ENCODE measurements at regions not wholly inside any gene's neighbourhood (a gene's known extent, or its start where the extent isn't known, plus 50 kb on each side); places are given as distances from the start of the nearest gene placed in this dataset.

DNA sequence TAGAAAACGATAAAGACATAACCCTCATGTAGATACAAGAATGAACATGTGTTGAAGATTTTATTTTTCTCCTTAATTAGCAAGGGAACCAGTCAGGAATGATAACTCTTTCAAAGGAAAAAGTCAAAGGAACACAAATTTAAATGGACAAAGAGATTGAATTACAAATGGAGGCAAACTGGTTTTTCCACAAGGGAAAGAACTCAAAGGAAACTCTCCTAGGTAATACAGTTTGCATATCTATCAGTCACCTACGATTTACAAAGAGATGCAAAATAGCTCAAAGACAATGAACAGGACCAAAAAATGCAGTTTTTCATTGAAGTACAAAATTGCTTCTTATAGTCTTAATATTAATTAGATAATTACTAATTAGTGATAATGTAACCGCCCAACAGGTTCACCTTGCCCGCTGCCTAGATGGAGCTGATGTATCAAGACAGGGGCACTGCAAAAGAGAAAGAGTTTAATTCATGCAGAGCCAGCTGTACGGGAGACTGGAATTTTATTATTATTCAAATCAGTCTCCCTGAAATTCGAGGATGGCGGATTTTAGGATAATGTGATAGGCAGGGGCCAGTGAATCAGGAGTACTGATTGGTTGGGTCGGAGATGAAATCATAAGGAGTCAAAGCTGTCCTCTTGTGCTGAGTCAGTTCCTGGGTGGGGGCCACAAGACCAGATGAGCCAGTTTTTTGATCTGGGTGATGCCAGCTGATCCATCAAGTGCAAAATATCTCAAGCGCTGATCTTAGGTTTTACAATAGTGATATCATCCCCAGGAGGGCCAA is 151.0 kb downstream of the TMEM17 start:
- H3K36me3 ChIP-seq (replicated peaks): no peaks in the 10 kb centered on the region
- in situ Hi-C loops (cut with HindIII; ENCODE audit: low pct_ligation_motif_present, low sequenced_read_pairs): no loop called here
- no peak overlapping the region for H3K4me3 ChIP-seq (ENCODE audit: low read depth, low read length)
- TF ChIP-seq CTCF (IDR thresholded peaks at IDR 0.05; ENCODE audit: low read depth, low read length, missing control alignments): no peak
- no peak for DNase-seq
- H3K27ac ChIP-seq: no peak overlapping the region
- H3K27me3 ChIP-seq (replicated peaks): no peaks in the 10 kb centered on the region

DNA sequence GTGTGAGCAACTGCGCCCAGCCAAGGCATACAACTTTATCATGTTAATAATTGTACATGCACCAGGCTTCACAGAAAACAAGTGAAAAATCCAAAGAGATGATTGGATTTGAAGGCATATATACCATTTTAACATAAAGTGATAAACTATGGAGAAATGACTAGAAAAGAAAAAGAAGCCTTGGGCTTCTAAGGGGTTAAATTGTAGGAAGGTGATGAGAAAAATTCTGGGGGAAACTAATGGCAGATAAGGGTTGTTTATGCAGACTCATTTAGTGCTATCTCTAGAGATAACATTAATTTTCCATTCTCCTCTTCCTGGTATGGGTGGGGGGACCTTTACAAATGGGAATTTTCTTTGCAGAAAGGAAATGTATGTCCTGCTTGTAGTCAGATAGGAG is 154.0 kb downstream of the TMEM17 start:
- in situ Hi-C loops (cut with HindIII; ENCODE audit: low pct_ligation_motif_present, low sequenced_read_pairs): no loop called here
- DNase-seq: no peak
- Histone ChIP-seq H3K27ac (no peak overlapping the region), H3K36me3 (replicated peaks) (no peaks in the 10 kb centered on the region), H3K27me3 (replicated peaks) (no peaks in the 10 kb centered on the region), H3K4me3 (ENCODE audit: low read depth, low read length) (no peak overlapping the region)
- TF ChIP-seq CTCF (IDR thresholded peaks at IDR 0.05; ENCODE audit: low read depth, low read length, missing control alignments): no peak

- in situ Hi-C loops (cut with HindIII; ENCODE audit: low pct_ligation_motif_present, low sequenced_read_pairs): no loop called here
- no peaks in the 10 kb centered on the region for H3K36me3 ChIP-seq (replicated peaks)
- no peak overlapping the region for H3K4me3 ChIP-seq (ENCODE audit: low read depth, low read length)
- H3K27ac ChIP-seq: no peak overlapping the region
- TF ChIP-seq CTCF (IDR thresholded peaks at IDR 0.05; ENCODE audit: low read depth, low read length, missing control alignments): no peak
- no peak for DNase-seq
- H3K27me3 ChIP-seq (replicated peaks): no peaks in the 10 kb centered on the region
These were observed 153.9 kb downstream of the B3GNT2 start for GRCh38 chr2:62349788-62350187.

DNA sequence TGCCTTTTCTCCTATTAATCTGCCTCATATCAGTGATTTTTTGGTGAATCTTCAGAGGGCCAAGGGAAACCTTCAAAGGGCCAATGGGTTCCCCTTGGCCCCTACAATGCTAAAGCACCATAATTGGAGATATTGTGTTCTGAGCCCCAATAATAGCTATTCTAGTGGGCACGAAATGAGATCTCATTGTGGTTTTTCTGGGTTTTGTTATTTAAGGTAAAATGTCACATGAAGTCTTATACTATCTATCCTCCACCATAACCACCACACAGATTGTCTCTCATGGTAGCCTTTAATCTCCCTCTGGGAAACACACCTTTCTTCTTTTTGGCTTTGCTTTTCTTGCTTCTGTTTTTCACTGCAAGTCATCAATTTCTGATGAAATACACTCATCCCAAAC is 152.8 kb downstream of the B3GNT2 start:
- Histone ChIP-seq H3K27ac (no peak overlapping the region), H3K4me3 (ENCODE audit: low read depth, low read length) (no peak overlapping the region), H3K36me3 (replicated peaks) (no peaks in the 10 kb centered on the region), H3K27me3 (replicated peaks) (no peaks in the 10 kb centered on the region)
- no peak for TF ChIP-seq CTCF (IDR thresholded peaks at IDR 0.05; ENCODE audit: low read depth, low read length, missing control alignments)
- in situ Hi-C loops (cut with HindIII; ENCODE audit: low pct_ligation_motif_present, low sequenced_read_pairs): no loop called here
- no peak for DNase-seq

GRCh38 chr2:62347563-62348270 is 151.8 kb downstream of the B3GNT2 start:
- Histone ChIP-seq H3K27ac (no peak overlapping the region), H3K4me3 (ENCODE audit: low read depth, low read length) (no peak overlapping the region), H3K36me3 (replicated peaks) (no peaks in the 10 kb centered on the region), H3K27me3 (replicated peaks) (no peaks in the 10 kb centered on the region)
- DNase-seq: no peak
- in situ Hi-C loops (cut with HindIII; ENCODE audit: low pct_ligation_motif_present, low sequenced_read_pairs): no loop called here
- no peak for TF ChIP-seq CTCF (IDR thresholded peaks at IDR 0.05; ENCODE audit: low read depth, low read length, missing control alignments)

All from brain microvascular endothelial cell (primary cell).